GM21825 (cell line): ENCODE measurements at regions not wholly inside any gene's neighbourhood (a gene's known extent, or its start where the extent isn't known, plus 50 kb on each side); places are given as distances from the start of the nearest gene placed in this dataset.

Experiments used
- ATAC-seq: cut with Tn5 transposase; IDR thresholded peaks from one replicate; pipeline ENCODE4 v1.9.1; 2021; ENCODE audit warnings: mild to moderate bottlenecking, moderate library complexity; ENCODE audit not compliant: unreplicated experiment

- no peak for ATAC-seq
These were observed 261.0 kb downstream of the PDGFC start for GRCh38 chr4:156710365-156711192.

- ATAC-seq = no peak
These were observed 266.3 kb downstream of the PDGFC start for GRCh38 chr4:156705311-156705710.

DNA sequence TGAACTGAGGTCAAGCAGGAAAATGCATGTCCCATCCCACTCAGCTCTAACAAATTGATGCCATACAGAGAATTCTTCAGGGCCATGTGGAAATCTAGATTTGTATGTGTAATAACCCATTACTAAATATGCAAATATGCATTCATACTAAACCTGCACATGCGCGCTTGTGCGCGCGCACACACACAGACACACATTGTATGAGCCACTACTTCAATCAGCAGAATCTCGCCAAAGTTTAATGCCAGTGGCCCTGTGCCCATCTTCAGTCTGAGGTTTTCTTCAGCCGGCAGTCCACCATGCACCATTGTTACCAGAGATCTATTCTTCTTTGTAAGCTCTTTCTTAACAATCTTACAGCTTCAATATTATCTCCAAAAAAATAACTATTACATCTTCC lies 276.4 kb downstream of the PDGFC start:
- no peak for ATAC-seq

DNA sequence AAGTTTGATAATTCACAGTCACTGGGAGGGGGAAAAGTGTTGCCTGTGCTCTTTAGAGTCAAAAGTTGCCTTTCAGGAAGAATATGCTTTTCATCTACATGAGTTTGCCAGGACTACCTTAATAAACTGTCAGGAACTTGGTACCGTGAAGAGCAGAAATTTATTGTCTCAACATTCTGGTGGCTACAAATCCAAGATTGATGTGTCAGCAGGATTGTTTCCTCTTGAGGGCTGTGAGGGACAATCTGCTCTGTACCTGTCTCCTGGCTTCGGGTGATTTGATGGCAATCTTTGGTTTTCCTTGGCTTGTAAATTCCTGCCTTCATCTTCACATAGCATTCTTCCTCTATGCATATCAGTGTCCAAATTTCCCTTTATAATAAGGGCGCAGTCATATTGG lies 277.2 kb downstream of the PDGFC start:
- no peak for ATAC-seq

- no peak for ATAC-seq
These were observed 278.0 kb downstream of the PDGFC start for GRCh38 chr4:156693557-156693956.

- ATAC-seq = no peak
These were observed 279.6 kb downstream of the PDGFC start for GRCh38 chr4:156692016-156692415.

DNA sequence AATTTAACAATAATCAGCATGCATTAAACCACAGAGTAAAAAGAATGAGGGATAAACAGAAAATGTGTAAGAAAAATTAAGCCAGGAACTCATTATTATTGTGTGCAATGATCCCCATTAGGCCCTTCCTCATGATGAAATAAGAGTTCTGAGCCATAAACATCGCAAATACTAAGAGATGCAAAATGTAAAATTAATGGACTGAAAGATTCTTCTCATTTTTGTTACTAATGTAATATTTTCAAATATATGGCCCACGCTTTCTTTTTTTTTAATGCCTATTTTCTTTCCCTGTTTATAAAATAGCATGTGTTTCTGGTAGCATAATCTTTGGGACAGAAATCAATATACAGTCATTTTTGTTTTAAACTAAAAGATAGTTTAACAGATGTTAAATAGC lies 281.0 kb downstream of the PDGFC start:
- no peak for ATAC-seq

- no peak for ATAC-seq
These were observed 285.5 kb downstream of the PDGFC start for GRCh38 chr4:156686120-156686519.

GRCh38 chr4:156685308-156685707 lies 286.3 kb downstream of the PDGFC start:
- no peak for ATAC-seq

DNA sequence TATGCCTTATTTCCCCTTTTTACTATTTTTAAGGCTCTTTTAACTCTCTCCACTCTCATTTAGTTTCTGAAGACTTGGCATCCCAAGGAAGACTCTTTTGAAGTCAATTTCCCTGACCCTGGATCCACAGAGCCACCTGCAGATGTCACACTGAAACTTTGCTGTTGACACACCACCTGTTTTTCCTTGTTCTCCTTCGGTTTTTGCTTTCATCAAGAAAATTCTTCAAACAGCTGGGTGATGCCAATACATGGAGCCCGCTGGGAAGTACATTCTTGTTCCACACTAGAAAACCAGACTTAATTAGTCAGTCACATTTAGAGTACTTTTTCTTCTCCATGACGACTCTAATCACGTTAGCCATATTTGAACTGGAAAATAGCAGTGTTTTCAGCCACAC lies 293.9 kb downstream of the PDGFC start:
- no peak for ATAC-seq

- no peak for ATAC-seq
These were observed 294.5 kb downstream of the PDGFC start for GRCh38 chr4:156677131-156677531.

GRCh38 chr4:156676116-156676851 lies 295.3 kb downstream of the PDGFC start:
- ATAC-seq = no peak

GRCh38 chr4:156673483-156673882 lies 298.1 kb downstream of the PDGFC start:
- no peak for ATAC-seq

DNA sequence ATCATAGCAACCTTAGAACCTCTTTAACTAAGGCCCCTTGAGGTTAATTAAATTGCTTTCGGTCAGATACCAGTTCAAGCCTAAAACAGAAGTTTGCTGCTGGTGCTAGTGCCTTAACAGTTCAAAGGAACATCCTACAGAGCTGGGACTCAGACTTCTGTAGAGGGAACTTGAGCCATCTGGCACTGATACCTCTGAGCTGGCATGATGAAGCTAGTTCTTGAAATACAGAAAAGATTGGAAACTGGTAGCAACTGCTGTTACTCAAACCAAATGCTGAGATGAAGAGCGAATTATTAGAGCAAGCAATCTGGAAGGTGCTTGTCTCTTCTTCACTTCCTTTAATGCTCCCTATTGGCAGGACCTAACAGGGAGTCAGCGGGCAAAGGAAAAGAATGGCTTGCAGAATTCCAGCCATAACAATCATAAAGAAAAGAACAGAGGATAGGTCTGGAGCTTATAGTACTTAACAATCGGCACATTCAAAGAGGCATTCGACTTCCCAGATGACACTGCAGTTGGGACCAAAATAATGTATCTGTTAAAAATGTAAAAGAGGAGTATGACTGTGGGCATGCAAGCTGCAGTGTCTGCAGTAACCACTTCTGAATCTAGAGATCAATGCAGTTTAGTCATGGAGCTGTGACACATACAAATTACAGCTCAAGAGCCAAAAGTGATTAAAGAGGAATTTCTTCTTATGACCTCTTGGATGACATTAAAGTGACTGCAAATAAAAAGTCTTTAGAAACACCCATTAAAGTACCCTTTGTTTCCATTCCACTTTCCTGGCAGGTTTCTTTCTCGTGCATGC lies 298.9 kb downstream of the PDGFC start:
- ATAC-seq = no peak

- ATAC-seq = no peak
These were observed 305.7 kb downstream of the PDGFC start for GRCh38 chr4:156665780-156666366.

DNA sequence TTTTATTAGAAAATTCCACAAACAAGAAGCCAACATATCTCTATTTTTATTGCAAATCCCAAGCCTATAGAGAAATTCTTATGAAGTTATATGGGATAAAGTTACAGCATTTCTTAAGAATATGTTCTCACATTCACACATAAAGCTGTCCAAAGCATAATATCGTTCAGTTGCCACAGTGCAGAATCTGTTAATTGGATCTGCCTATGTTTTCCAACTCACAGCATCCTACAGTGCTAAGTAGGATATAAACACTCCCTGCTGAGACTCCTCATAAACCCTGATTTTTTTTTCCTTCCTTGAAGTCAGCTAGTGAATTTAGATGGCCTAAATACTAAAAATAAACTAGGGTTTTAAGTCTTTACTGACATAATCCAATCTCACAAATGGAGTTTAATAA lies 307.9 kb downstream of the PDGFC start:
- no peak for ATAC-seq

DNA sequence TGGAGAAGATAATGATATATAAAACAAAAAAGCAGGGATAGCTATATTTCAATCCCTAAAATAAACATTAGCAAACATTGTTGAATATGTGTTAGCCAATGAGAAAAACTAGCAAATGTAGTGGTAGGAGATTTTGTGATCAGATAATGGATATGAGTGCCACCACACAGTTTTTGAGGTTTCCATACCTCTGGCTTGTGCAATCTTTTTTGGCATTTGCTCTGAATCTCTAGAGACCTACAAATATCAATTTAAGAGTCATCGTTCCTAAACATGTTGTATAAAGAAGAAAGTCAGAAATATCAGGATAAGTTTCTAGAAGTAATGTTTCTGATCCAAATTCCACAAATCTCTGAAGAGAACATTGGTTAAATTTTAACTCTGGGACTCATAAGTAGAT lies 308.7 kb downstream of the PDGFC start:
- ATAC-seq = no peak

- no peak for ATAC-seq
These were observed 310.0 kb downstream of the PDGFC start for GRCh38 chr4:156661555-156661954.

DNA sequence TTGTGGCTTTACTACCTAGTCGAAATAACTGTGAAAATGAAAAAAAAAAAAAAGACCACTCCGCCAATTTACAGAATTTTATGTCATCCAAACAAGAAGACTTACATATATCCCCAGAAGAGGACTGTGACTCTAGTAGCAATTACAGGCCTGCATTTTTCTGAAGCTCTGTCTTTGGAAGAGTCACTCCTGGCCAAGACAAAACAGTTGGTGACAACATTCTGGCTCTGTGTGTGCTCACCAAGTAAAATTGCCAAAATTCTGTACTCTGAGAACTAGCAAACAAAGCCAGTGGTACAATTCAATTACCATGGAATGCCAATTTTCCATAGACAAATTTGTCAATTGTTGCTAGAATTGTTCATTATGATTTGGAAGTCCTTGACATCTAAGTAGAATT lies 311.1 kb downstream of the PDGFC start:
- ATAC-seq = no peak

- ATAC-seq = no peak
These were observed 311.6 kb downstream of the PDGFC start for GRCh38 chr4:156659983-156660382.

DNA sequence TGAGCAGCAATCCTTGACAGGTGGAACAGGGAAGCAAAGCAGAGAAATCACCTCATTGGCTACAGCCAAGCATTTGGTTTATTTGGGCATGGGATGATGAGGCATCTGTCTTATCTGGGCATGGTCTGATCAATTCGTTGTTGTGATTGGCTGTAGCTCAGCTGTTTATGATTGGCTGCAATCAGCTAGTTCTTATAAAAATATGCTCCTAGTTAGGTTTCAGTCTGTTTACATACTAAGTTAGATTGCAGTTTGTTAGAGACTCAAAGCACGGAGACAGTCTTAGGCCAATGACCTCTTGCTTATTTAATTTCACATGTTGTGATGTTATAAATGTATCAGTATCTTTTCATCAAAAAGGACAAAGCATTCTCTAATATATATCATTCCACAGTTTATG lies 312.0 kb downstream of the PDGFC start:
- no peak for ATAC-seq
